GM21423 (cell line): ENCODE measurements at regions not wholly inside any gene's neighbourhood (a gene's known extent, or its start where the extent isn't known, plus 50 kb on each side); places are given as distances from the start of the nearest gene placed in this dataset.
"Not testable (repeated sequence)": the region's sequence is repeated elsewhere in the genome, so short reads cannot be mapped to it uniquely, and the experiment has no call there.

Experiments
- ATAC-seq: cut with Tn5 transposase; IDR thresholded peaks from one replicate; pipeline ENCODE4 v1.9.1; 2021; ENCODE audit warnings: mild to moderate bottlenecking, moderate library complexity; ENCODE audit not compliant: unreplicated experiment

GRCh38 chr20:19110285-19110684 lies 102.2 kb upstream of the SLC24A3 start:
- ATAC-seq, result no peak

DNA sequence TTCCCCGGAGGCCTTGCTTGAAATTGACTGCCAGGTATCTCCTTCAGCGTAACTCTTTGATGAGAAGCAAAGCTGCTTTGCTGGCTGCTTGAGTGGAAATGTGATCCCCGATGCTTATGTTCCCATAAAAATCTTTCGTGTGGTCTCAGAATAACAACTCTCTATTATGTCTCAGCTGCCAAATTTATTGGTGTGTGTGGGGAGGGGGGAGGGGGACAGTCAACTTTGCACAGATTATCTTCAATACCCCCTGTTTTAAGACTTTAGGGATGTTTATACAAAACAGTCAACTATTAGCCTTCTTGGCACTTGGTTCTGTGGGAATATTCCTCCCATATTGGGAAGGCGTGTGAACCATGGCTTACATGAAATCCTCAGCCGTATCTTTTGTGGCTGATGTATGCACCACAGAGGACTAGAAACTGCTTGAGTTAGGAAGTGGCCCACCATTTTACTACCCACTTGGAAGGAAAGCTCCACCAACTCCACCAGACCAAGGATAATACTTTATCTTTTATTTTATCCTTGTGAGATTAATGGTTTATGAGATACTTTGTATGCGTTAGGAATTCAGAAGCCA lies 101.5 kb upstream of the SLC24A3 start:
- ATAC-seq, result no peak

- ATAC-seq, result no peak
Observed at GRCh38 chr20:19112828-19113227, 99.6 kb upstream of the SLC24A3 start.

DNA sequence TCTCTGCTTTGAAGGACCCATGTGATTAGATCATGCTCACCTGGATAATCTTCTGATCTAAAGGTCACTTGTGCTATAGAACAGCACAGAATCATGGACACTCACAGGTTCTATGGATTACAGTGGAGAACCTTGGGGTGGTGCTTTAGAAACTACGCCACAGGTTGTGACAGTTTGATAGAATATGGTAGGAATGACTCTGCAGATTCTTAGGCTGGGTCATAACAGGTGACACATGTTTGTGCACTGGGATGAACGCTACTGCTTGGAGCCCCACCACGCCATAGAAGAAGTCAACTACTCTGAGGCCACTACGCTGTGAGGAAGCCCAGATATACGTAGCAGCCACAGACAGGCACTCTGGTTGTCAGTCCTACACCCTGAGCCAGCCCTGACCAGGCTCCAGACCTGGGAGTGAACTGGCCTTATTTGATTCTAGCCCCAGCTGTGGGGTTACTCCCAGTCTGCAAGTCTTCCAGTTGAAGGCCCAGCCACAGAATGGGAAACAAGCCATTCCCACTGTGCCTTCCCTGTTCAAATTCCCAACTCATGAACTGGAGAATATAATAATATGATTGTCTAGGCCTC lies 99.0 kb upstream of the SLC24A3 start:
- no peak for ATAC-seq

DNA sequence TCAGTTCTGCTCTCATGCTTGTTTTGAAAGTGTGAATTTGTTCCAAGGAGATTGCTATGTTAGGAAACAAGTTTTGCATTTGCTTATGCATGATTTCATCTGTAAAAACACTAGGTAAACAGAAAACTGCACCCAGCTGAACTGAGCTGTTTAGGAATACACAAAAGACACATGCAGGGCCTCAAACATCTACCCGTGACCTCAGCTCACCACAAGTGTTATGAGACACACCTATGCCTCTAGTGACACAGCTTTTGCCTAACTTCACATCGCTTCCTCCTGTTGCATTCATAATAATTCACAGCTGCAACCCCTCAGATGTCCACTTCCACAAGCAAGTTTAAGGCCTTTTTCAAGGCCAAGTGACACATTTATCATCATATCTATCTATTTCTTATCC lies 98.0 kb upstream of the SLC24A3 start:
- ATAC-seq, result no peak

DNA sequence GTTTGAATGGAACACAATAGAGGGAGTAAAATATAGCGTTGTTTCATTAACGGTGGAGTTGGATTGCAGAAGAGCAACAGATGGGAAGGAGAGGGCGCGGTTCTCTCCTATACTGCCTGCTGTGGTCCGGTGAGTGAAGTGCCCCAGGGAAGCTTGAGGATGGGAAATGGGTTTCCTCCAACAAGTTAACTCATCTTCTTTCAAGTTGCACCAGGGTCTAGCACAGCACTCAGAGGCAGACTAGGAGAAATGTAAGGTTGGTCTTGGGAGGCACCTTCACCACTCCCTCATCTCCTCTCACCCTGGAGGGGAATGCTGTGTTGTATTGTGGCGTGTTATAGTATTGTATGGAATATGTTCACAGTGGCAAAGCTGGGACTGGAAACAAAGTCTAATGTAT lies 96.9 kb upstream of the SLC24A3 start:
- no peak for ATAC-seq

DNA sequence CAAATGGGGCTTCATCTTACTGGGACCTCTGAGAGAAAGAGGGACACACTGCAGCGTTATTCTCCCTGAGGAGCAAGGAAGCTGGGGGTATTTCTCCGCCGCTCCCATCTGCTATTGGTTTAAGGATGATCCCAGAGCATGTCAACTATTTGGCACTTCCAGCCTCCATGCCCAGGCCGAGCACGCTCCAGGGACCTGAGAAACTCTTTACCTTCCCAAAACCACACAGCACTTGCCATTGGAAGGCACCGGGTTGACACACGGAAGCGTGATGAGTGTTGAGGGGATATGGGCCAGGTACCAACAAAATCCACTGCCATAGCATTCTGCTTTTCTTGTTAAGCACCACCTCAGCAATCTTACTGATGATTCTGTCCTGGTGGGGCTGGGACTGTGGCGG lies 92.4 kb upstream of the SLC24A3 start:
- no peak for ATAC-seq

GRCh38 chr20:19120569-19120968 lies 91.9 kb upstream of the SLC24A3 start:
- no peak for ATAC-seq

DNA sequence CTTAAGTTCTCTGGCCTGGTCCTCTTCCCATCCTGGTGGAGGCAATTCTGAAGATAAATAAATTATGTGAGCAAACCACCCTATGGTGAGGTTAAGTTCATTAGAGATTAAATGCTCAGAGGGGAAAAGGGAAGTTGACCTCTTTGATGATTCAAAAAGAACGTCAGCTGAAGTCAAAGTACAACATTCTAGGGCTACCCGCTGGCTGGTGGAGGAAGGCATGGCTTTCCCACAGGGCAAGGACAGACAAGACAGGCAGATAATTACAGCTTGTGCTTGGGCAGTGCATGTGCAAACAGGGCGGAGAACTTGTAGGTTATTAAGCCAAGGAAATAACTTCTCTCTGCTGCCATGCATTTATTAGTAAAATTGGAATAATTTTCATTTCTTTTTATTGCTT lies 91.0 kb upstream of the SLC24A3 start:
- ATAC-seq, result no peak

GRCh38 chr20:19121916-19122315 lies 90.5 kb upstream of the SLC24A3 start:
- no peak for ATAC-seq

DNA sequence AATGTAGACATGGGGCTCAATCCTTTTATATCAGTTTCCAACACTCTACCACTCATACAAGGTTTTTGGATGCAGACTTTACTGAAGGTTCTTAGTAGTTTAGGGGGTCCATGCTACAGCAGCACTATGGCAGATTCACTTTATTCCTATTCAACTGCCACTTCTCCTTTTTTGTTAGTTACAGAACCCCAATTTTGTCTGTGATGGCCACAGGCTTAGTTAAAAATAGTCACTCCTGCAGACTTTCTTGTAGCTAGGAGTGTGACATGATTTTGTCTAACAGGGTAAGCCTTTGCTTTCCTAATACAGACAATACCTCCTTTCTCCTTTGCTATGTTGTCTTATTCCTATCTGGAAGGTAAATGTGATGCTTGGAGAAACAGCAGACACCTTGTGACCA lies 90.0 kb upstream of the SLC24A3 start:
- ATAC-seq, result no peak

DNA sequence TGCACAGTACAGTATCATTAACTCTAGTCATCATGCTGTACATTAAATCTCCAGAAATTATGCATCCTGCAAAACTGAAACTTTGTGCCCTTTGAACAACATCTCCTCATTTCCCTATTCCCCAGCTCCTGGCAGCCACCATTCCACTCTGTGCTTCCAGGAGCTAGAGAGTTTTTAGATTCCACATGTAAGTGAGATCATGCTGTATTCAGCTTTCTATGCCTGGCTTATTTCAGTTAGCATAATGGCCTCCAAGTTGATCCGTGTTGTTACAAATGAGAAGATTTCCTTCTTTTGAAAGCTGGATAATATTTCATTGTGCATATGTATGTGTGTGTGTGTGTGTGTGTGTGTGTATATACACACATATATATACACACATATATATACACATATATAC lies 86.9 kb upstream of the SLC24A3 start:
- ATAC-seq, result no peak

DNA sequence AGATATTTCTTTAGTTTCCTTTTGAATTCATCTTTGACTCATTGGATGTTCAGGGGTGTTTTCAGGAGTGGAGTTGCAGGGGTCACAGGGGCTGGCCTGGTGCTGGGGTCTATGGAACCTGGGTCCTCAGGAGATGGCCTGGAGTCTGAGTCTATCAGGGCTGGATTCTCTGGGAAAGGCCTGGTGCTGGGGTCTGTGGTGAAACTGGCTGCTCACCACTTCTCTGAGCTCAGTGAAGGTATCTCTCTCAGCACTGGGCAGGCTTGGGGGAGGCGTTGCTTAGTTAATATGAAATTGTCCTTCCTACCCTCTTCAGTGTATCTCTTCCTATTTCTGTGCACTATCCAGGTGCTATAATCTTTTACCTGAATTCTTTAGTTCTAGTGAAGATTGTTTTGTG lies 83.1 kb upstream of the SLC24A3 start:
- ATAC-seq, result no peak

- no peak for ATAC-seq
Observed at GRCh38 chr20:19129976-19130612, 82.3 kb upstream of the SLC24A3 start.

DNA sequence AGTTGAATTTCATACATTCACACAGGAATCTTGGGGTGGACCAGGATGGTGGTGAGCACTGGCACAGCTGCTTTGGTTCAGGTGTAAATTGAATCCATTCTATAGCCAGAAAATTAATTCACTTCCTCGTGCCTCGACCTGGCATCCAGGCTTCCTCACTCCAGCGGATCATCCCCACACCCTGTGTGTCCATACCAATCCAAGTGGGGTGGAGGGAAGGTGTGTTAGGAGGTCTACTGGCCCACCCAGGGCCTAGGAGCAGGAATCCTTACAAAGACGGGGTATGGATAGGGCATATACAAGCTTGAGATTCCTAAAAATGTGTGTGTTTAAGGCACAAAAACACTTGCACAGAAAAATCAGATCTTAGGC lies 81.8 kb upstream of the SLC24A3 start:
- ATAC-seq, result no peak

GRCh38 chr20:19137641-19138040 lies 74.8 kb upstream of the SLC24A3 start:
- ATAC-seq, result no peak

DNA sequence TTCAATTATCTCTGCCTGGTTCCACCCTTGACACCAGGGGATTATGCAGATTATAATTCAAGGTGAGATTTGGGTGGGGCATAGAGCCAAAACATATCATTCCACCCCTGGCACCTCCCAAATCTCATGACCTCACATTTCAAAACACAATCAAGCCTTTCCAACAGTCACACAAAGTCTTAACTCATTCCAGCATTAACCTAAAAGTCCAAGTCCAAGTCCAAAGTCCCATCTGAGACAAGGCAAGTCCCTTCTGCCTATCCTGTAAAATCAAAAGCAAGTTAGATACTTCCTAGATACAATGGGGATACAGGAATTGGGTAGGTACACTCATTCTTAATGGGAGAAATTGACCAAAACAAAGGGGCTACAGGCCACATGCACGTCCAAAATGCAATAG lies 73.7 kb upstream of the SLC24A3 start:
- ATAC-seq, result no peak

DNA sequence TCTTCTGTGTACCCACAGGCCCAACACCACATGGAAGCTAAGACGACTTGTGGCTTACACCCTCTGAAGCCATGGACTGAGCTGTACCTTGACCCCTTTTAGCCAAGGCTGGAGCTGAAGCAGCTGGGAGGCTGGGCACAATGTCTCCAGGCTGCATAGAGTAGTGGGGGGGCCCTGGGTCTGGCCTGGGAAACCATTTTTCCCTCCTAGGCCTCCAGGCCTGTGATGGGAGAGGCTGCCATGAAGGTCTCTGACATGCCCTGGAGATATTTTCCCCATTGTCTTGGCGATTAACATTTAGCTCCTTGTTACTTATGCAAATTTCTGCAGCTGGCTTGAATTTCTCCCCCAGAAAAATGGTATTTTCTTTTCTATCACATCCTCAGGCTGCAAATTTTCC lies 72.9 kb upstream of the SLC24A3 start:
- not testable (repeated sequence) for ATAC-seq

DNA sequence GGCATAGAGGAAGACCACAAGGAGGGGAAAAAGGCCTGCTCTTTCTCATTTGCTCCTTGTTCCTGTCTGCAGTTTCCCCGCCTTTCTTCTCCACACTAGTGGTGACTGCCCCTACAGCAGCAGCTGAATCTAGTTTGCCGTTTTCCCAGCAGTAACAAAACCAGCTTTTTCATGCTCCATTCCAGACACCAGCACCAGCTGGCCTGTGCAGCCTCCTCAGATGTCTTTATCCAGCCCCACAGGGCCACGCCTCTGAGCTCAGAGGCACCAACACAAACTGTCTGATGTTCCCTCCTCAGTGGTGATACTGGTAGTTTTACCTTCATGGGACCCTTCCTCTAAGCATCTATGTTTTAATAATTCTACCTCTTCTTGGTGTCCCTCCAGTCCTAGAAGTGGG lies 70.4 kb upstream of the SLC24A3 start:
- ATAC-seq, result no peak

GRCh38 chr20:19143890-19144289 lies 68.6 kb upstream of the SLC24A3 start:
- no peak for ATAC-seq

GRCh38 chr20:19161336-19161735 lies 51.1 kb upstream of the SLC24A3 start:
- no peak for ATAC-seq
